ENCODE measurements at regions not wholly inside any gene's neighbourhood (a gene's known extent, or its start where the extent isn't known, plus 50 kb on each side); places are given as distances from the start of the nearest gene placed in this dataset.

- no peak for DNase-seq
These were observed 237.9 kb upstream of the PDE10A start for GRCh38 chr6:165900970-165901369.

DNA sequence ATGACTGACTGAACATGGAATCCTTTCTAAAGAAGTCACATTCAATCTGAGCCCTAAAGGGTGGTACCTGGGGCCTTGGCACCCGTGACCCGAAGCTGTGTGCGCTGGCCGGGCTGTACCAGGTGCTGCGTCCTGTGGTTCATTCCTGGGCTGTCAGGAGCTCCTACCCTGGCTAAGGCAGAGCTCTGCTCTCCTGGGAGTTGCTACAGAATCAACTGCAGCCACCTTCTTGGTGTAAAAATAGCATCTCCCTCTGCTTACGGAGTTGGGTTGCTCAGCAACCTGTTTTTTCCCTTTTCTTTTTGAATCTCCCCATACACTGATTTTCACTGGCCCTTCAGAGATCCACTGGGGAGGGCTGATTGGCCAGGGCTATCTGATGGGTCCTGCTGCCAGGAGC, 236.6 kb upstream of the PDE10A start:
- DNase-seq, result no peak

DNA sequence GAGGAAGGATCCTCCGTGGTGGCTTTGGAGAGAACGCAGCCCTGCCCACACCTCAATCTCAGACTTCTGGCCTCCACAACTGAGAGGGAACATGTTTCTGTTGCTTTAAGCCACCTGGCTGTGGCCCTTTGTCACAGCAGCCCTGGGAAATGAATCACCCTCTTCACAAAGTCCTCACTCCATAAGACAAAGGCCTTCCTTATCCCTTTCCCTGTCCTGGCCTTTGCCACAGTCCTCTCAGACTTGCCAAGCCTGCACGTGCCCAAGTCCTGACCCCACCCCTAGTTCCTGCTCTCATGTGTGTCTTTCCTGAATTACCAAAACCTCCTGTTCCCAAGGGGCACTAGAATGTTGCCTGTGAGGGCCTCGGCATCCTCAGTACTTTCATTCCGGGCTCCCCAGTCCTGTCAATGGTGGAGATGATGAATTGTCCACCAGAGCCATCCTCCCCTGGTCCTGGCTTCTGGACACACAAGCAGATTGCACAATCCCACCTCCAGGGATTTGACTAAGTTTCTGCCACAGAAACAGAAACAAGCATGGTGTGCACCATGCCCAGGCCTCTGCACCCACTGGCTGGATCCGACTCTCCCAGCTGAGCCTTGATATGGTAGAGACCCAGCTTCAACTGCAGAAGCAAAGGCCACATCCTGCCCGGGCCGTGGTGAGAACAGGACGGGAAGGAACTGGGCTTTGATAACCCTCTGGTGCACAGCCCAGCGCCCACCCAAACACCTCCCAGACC, 232.6 kb upstream of the PDE10A start:
- no peak for DNase-seq

- DNase-seq, result no peak
These were observed 231.3 kb upstream of the PDE10A start for GRCh38 chr6:165894171-165894825.

DNA sequence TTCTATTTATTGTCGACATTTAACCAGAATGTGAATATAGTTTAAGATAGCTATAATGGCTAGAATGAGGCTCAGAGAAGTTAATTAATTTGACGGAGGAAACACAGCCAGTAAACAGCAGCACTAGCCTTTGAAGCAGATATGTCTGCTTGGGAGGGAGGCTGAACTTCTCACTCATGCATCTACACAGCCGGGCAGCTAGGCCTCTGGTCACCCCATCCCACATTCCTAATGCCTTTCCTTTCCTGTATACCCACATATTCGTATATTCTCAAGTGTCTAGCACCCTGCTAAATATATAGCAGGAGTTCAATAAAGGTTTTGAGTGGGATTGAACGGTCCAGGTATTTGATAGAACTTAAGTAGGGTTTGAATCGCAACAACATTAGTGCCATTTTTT, 230.4 kb upstream of the PDE10A start:
- no peak for DNase-seq

DNA sequence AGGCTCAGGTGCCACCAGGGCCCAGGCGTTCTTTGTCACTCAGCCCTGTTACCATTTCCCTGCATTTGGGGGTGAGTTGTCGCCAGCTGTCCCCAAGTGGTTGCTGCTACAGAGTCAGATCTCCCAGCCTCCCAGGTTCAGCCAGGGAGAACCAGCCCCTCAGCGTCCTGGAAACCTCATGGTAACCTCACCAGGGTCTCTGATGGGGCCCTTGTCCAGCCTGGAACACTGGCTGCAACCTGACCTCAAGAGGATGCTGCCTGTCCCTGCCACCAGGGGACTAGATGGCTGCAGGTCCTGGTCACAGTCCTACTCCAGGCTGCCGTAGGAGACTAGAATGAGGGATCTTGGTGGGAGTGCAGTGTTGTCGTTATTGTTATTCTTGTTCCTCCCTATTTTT, 228.3 kb upstream of the PDE10A start:
- DNase-seq, result no peak

- DNase-seq, result no peak
These were observed 227.3 kb upstream of the PDE10A start for GRCh38 chr6:165890404-165890735.

- no peak for DNase-seq
These were observed 226.8 kb upstream of the PDE10A start for GRCh38 chr6:165889636-165890403.

GRCh38 chr6:165886169-165886568, 223.1 kb upstream of the PDE10A start:
- no peak for DNase-seq

GRCh38 chr6:165884813-165885765, 222.0 kb upstream of the PDE10A start:
- peak; percentile 68 for DNase-seq

- DNase-seq, result no peak
These were observed 221.0 kb upstream of the PDE10A start for GRCh38 chr6:165883851-165884640.

DNA sequence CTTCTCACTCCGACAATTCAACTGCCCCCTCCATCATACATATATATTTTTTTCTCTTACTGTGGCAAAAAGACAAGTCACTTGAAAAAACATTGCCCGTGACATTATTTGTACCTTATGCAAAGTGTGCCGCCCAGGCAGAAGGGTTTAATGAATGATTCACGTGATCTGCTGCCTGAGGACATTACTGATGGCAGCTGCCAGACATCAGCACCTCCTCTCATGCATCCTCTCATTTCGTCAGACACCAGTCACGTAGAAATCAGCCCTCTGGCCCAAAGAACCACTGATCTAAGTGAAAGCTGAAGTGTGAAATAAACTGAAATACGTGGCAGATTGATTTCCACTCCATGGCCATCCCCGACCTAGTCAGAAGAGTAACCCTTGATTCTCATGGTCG, 218.8 kb upstream of the PDE10A start:
- no peak for DNase-seq

DNA sequence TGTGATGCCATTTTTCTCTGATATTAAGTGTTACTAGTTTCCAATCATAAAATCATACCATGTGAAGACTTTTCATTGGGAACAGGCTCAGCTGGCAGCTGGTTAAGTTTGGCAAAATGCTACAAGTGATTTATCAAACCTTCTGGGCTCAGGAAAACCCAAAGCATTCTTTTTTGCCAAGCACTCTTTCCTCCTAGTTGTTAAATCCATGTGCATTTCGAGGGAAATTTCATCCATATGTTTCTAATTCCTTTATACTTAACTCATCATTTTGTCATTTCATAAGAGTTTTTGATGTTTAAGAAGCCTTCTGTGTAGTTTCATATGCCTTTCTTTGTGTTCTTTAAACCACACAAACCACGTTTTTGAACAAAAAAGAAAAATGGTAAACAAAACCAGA, 217.6 kb upstream of the PDE10A start:
- no peak for DNase-seq

DNA sequence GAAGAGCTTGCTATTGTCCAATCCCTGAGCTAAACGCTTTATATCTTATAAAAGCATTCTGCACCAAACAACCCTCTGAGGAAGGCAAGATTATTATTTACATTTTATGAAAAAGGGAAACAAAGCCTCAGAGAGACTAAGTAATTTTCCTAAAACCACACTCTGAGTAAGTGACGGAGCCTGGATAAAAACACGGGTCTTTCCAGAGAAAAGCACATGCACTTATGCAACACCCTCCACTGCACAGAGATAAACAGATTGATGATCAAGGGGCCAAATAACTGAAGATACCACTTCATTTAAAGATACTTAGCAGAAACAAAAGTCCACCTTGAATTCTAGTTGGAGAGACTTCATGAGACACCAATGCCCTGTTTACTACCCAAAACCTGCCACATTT, 214.7 kb upstream of the PDE10A start:
- DNase-seq, result no peak

DNA sequence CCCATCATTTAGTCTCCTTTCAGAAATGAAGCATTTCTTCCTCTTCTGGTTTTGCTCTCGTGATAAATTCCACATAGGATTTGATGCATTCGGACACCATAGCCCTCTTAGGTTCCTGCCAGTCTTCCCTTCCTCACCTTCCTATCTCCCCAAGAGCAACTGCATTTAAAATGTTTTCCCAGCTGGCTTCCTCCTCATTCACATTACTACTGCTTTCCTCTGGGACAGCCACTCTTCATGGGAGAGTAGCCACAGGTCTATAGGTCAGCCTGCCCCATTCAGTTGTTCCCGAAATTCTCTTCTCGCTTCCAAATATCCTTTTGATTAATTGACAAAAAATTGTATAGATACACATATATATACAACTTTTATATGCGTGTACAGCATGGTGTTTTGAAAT, 214.2 kb upstream of the PDE10A start:
- DNase-seq, result no peak

DNA sequence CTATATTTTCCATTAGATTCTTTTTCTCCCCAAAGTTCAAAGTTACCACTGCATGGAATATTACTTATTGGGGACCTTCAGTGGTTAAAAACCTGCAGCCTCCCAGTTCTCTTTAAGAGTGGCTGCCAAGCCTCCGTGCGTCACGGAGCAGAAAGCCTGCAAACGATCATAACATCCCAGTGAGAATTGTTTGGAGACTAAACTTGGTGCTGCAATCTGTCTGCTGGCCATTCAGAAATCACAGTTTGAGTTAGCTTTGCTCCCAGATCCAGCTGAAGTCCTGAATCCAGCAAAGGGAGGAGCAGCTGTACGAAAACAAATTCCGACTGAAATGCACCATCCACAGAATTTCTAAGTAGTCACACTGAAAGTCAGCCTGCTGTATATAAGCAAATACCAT, 213.5 kb upstream of the PDE10A start:
- no peak for DNase-seq

DNA sequence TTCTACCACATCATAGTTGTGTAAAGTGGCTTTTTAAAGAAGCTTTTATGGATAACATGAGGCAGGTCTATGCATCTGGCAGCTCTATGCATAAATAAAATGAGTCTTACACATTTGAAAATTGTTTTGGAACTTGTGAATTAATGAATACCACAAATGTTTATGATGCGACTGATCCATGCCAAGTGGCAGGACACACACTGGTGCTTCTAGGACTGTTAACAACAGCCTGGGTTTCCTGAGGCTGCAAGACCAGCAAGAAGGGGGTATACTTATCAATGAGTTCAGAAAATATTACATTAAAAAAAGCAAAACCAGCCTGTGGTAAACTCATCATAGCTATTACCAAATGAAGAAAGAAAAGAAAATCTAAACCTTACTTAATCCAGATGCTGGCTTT, 212.9 kb upstream of the PDE10A start:
- no peak for DNase-seq

DNA sequence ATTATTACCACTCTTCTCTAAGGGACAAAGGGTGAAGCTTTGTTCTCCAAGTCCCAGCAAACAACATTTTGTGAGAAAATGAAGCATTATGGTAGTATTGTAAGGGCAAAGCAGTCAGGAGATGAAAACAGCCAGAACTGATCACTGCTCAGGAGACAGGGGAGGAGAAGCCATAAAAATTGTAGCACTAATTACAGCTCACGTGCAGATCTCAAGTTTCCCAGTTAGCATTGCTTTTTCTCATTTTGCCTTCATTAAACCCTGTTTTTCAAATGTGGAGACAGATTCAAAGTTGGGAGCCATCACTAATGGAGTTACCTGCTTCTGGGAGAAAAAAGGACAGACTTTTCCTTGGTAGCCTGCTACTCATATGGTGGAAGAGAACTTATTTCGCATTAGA, 210.9 kb upstream of the PDE10A start:
- DNase-seq, result no peak

DNA sequence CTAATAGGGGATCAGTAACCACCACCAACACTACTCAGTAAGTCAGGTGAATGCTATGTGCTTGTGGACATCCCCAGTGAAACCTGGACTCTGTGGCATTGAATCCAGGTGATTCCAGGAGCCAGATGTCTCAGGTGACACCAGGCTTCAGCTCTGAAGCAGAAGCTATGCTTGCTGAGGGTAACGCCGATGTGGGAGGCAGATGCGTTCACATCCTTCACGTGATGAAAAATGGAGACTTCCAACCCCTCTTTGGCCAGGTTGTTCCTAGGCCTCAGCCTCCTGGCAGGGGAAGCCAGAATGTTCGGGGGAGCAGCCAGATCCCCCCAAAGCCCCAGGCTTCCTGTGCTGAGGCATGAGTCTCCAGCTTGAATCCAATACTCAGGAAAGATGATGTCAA, 209.8 kb upstream of the PDE10A start:
- DNase-seq, result no peak

GRCh38 chr6:165872311-165872710, 209.3 kb upstream of the PDE10A start:
- DNase-seq, result no peak

- DNase-seq, result no peak
These were observed 208.5 kb upstream of the PDE10A start for GRCh38 chr6:165871571-165871970.

DNA sequence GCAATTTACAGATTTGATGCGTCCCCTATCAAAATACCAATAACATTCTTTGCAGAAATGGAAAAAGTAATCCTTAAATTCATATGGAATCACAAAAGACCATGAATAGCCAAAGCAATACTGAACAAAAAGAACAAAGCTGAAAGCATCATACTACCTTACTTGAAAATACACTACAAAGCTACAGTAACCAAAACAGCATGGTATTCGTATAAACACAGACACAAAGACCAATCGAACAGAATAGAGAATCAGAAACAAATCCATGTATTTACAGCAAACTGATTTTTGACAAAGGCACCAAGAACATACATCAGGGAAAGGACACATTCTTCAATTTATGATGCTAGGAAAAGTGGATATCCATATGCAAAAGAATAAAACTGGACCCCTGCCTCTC, 206.5 kb upstream of the PDE10A start:
- DNase-seq, result no peak
